ENCODE measurements at regions not wholly inside any gene's neighbourhood (a gene's known extent, or its start where the extent isn't known, plus 50 kb on each side); places are given as distances from the start of the nearest gene placed in this dataset.
"Not testable (repeated sequence)": the region's sequence is repeated elsewhere in the genome, so short reads cannot be mapped to it uniquely, and the experiment has no call there.

- DNase-seq: not testable (repeated sequence)
These were observed 445.4 kb downstream of the BCAT1 start for GRCh38 chr12:24503477-24503876.

- no peak for DNase-seq
These were observed 448.1 kb downstream of the BCAT1 start for GRCh38 chr12:24500831-24501230.

GRCh38 chr12:24500421-24500820 is 448.5 kb downstream of the BCAT1 start:
- DNase-seq: no peak

GRCh38 chr12:24499151-24500146 is 449.5 kb downstream of the BCAT1 start:
- DNase-seq: no peak

GRCh38 chr12:24496755-24497154 is 452.1 kb downstream of the BCAT1 start:
- DNase-seq: no peak

GRCh38 chr12:24494401-24494800 is 454.5 kb downstream of the BCAT1 start:
- no peak for DNase-seq

GRCh38 chr12:24491968-24492367 is 456.9 kb downstream of the BCAT1 start:
- DNase-seq: no peak

- no peak for DNase-seq
These were observed 459.0 kb downstream of the BCAT1 start for GRCh38 chr12:24489939-24490338.

GRCh38 chr12:24488906-24489619 is 459.8 kb downstream of the BCAT1 start:
- DNase-seq: no peak

GRCh38 chr12:24488091-24488596 is 460.8 kb downstream of the BCAT1 start:
- no peak for DNase-seq

GRCh38 chr12:24487606-24488005 is 461.3 kb downstream of the BCAT1 start:
- no peak for DNase-seq

- DNase-seq: no peak
These were observed 465.2 kb downstream of the BCAT1 start for GRCh38 chr12:24483732-24484131.

GRCh38 chr12:24482882-24483604 is 465.9 kb downstream of the BCAT1 start:
- no peak for DNase-seq

GRCh38 chr12:24482044-24482443 is 466.9 kb downstream of the BCAT1 start:
- DNase-seq: no peak

GRCh38 chr12:24480766-24481449 is 468.0 kb downstream of the BCAT1 start:
- DNase-seq: no peak

GRCh38 chr12:24479131-24479530 is 469.8 kb downstream of the BCAT1 start:
- no peak for DNase-seq

GRCh38 chr12:24478254-24478653 is 470.6 kb downstream of the BCAT1 start:
- DNase-seq: no peak

GRCh38 chr12:24476310-24476709 is 472.6 kb downstream of the BCAT1 start:
- no peak for DNase-seq

- no peak for DNase-seq
These were observed 473.6 kb downstream of the BCAT1 start for GRCh38 chr12:24475337-24475736.

GRCh38 chr12:24473097-24473496 is 475.8 kb downstream of the BCAT1 start:
- DNase-seq: no peak

GRCh38 chr12:24470050-24470449 is 478.9 kb downstream of the BCAT1 start:
- no peak for DNase-seq

- DNase-seq: no peak
These were observed 479.8 kb downstream of the BCAT1 start for GRCh38 chr12:24469089-24469488.
